Ovary (tissue), 7 donors: ENCODE measurements at regions not wholly inside any gene's neighbourhood (a gene's known extent, or its start where the extent isn't known, plus 50 kb on each side); places are given as distances from the start of the nearest gene placed in this dataset.

ENCODE experiments used
- DNase-seq, 5 donors: peaks; one replicate each; pipeline ENCODE4 v3.0.0-alpha.2; 2019 to 2020
- H3K27ac ChIP-seq, 2 donors: fragments of 200-600 bp; one replicate each; pipeline versions ENCODE4 v1.5.1 to v1.8.0; 2019 to 2022
- H3K27me3 ChIP-seq: fragments of 200-600 bp; one replicate; pipeline ENCODE4 v1.8.0; 2022
- H3K36me3 ChIP-seq: fragments of 200-600 bp; sonication (generic); one replicate; pipeline ENCODE4 v1.5.1; 2019
- H3K4me1 ChIP-seq: one replicate; pipeline ENCODE4 v1.8.1; 2013; ENCODE audit warnings: mild to moderate bottlenecking, moderate library complexity; ENCODE audit not compliant: insufficient read depth
- H3K4me3 ChIP-seq: fragments of 200-600 bp; sonication (generic); one replicate; pipeline ENCODE4 v1.5.1; 2017
- H3K9me3 ChIP-seq, 2 donors: fragments of 200-600 bp in 1 of 2; sonication (generic) in 1 of 2; one replicate each; pipeline versions ENCODE4 v1.5.1 to v1.8.1; 2013 to 2019; ENCODE audit warnings: mild to moderate bottlenecking in 1 of 2, moderate library complexity in 1 of 2
- EP300 ChIP-seq: sonication (generic); formaldehyde crosslinking; IDR thresholded peaks from one replicate; pipeline ENCODE4 v1.6.1; 2017; ENCODE audit warnings: antibody characterized with exemption
- POLR2A ChIP-seq: fragments of 450-650 bp; IDR thresholded peaks from one replicate; pipeline ENCODE4 v1.6.1; 2017; ENCODE audit warnings: antibody characterized with exemption, mild to moderate bottlenecking, moderate library complexity
- WGBS, 3 donors: extraction: QIAGEN DNeasy Blood & Tissue Kit in 1 of 3; methylation state at CpG; one replicate each; pipeline versions ENCODE4 v1.1.5 to v1.1.7; 2013 to 2017; 5-methylcytosine and 5-hydroxymethylcytosine counted together
- intact Hi-C, 4 donors: fragments of 100-400 bp; cut with DNase I; formaldehyde crosslinking; loops; one replicate each; pipeline versions ENCODE4 v1.11.0 to v1.15.1; 2022 to 2023
- TF ChIP-seq, protein P1 (sequence below), 3 donors: fragments of 450-650 bp in 2 of 3; fragments of 200-600 bp in 1 of 3; IDR thresholded peaks; one replicate each; pipeline versions ENCODE4 v1.5.1 to v1.8.0; 2016 to 2022; ENCODE audit warnings: antibody characterized with exemption in 3 of 3, mild to moderate bottlenecking in 1 of 3
- donor health status: DM: no; HTN: no; CAD: no; lungs with moderate emphysema.
- donor health status: DM: no; HTN: no; CAD: no.
- donor health status: Bipolar disorder and iron deficiency.
- donor health status: DM: no; HTN: no; CAD: no.
- donor health status: DM: yes; HTN: yes; CAD: no.

DNA sequence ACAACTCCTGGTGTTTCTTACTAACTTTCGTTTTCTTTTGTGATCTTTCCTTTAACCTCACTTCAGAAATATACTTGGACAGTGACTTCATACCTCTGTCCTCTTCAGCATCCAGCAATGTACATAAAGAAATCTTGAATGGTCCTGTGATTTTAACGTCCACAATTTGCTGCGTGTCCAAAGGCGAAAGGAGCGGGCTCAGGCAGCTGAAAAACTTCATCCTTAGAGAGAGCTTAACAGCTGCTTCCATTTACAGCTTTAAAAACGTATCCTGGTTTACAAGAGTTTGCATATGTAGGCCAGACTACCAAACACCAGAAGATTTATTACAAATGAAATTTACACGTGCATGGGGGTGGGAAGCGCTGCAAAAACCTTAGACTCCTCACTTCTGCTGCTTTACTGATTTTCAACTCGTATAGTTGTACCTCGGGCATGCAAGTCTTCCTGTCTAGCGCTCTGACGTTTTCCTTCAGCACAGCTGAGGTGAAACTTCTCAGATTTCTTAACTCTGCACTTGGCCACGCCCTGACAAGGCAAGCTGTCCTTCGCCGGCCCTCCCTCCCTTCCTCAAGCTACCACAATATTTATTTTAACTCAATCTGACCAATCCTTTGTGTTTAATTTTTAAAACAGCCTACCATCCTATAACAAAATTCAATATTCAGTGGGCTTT lies 406.4 kb downstream of the FAM47A start:
- H3K27me3 ChIP-seq = no peaks in the 10 kb centered on the region
- H3K36me3 ChIP-seq = no peaks in the 10 kb centered on the region
- H3K27ac ChIP-seq = no peak overlapping the region
- peak in 3 of 5 donors; percentile 9 to 29 (median 25) for DNase-seq
- no peaks in the 10 kb centered on the region for H3K4me1 ChIP-seq
- 9 to 20% (median 13%) methylated on average over 15 of the region's 15 CpGs for WGBS, 3 donors
- H3K9me3 ChIP-seq = no peaks in the 10 kb centered on the region
- H3K4me3 ChIP-seq = peak overlapping the region; percentile 34
- TF ChIP-seq POLR2A = no peak
- TF ChIP-seq EP300 = no peak
- TF ChIP-seq, protein P1, sequence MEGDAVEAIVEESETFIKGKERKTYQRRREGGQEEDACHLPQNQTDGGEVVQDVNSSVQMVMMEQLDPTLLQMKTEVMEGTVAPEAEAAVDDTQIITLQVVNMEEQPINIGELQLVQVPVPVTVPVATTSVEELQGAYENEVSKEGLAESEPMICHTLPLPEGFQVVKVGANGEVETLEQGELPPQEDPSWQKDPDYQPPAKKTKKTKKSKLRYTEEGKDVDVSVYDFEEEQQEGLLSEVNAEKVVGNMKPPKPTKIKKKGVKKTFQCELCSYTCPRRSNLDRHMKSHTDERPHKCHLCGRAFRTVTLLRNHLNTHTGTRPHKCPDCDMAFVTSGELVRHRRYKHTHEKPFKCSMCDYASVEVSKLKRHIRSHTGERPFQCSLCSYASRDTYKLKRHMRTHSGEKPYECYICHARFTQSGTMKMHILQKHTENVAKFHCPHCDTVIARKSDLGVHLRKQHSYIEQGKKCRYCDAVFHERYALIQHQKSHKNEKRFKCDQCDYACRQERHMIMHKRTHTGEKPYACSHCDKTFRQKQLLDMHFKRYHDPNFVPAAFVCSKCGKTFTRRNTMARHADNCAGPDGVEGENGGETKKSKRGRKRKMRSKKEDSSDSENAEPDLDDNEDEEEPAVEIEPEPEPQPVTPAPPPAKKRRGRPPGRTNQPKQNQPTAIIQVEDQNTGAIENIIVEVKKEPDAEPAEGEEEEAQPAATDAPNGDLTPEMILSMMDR (IDR thresholded peaks at IDR 0.05) = no peak
- intact Hi-C loops = no loop called here

DNA sequence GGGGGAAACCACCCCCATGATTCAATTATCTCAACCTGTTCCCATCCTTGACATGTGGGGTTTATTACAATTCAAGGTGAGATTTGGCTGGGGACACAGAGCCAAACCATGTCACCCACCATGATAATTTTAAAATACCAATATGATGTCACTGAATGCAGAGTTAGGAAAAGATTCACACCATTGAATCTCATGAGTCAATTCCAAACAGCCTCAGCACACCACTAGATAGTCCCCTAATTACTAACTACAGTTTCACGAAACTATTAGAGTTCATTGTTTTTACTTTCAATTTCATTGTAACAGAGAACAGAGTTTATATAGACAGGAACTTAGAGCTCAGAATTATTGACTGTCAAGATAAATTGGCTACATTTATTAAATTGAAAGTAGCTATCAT lies 410.2 kb downstream of the FAM47A start:
- Histone ChIP-seq H3K27ac (no peak overlapping the region), H3K27me3 (no peaks in the 10 kb centered on the region), H3K9me3 (no peaks in the 10 kb centered on the region), H3K36me3 (no peaks in the 10 kb centered on the region), H3K4me3 (no peak overlapping the region), H3K4me1 (no peaks in the 10 kb centered on the region)
- TF ChIP-seq POLR2A = no peak
- TF ChIP-seq, protein P1 (IDR thresholded peaks at IDR 0.05) = no peak
- TF ChIP-seq EP300 = no peak
- intact Hi-C loops = no loop called here
- 71 to 83% (median 77%) methylated on average over 1 of the region's 1 CpG for WGBS, 3 donors
- no peak for DNase-seq

GRCh38 chrX:33686105-33686504 lies 446.0 kb downstream of the FAM47A start:
- no peak overlapping the region for H3K27ac ChIP-seq
- no peak for DNase-seq
- intact Hi-C loops = no loop called here
- H3K4me1 ChIP-seq = no peaks in the 10 kb centered on the region
- no peak overlapping the region for H3K4me3 ChIP-seq
- TF ChIP-seq, protein P1 (IDR thresholded peaks at IDR 0.05) = no peak
- no peak for TF ChIP-seq POLR2A
- TF ChIP-seq EP300 = no peak
- H3K27me3 ChIP-seq = no peaks in the 10 kb centered on the region
- H3K9me3 ChIP-seq = no peaks in the 10 kb centered on the region
- H3K36me3 ChIP-seq = no peaks in the 10 kb centered on the region
- WGBS, 3 donors = 46 to 58% (median 56%) methylated on average over 1 of the region's 1 CpG
